PC-9 (cell line): ENCODE measurements at regions not wholly inside any gene's neighbourhood (a gene's known extent, or its start where the extent isn't known, plus 50 kb on each side); places are given as distances from the start of the nearest gene placed in this dataset.
A peak's percentile ranks its signal among the peaks of the same experiment; 100 is the strongest.

Source experiments
- BruUV-seq: library from RNA; stranded (reverse); fragments of 400-500 nt; replicated peaks from 2 replicates; lab custom pipeline; 2021; lab: Mats Ljungman, UMichigan
- CTCF ChIA-PET: fragments of 300-600 bp; sonication (Branson Sonifier 250); formaldehyde crosslinking; loops from one replicate; lab custom pipeline; 2022; ENCODE audit warnings: antibody characterized with exemption; lab: Charles Lee
- POLR2A ChIA-PET: fragments of 300-600 bp; sonication (Branson Sonifier 250); formaldehyde crosslinking; loops from one replicate; lab custom pipeline; 2022; ENCODE audit warnings: antibody characterized with exemption; ENCODE audit not compliant: unreplicated experiment; lab: Charles Lee
- DNase-seq, 2 experiments: peaks; one replicate each; pipeline versions ENCODE4 v3.0.0 to v3.0.0-alpha.2; 2015 to 2022; ENCODE audit warnings: mixed read lengths in 1 of 2
- H2AFZ ChIP-seq: fragments of 200-600 bp; sonication (generic); 2 replicates; pipeline ENCODE4 v1.8.1; 2017; ENCODE audit warnings: antibody characterized with exemption
- H3F3A ChIP-seq: fragments of 200-600 bp; sonication (generic); 2 replicates; pipeline ENCODE4 v1.8.1; 2017; ENCODE audit warnings: antibody characterized with exemption, mild to moderate bottlenecking, low read depth; ENCODE audit not compliant: insufficient read depth
- H3K27ac ChIP-seq: fragments of 200-600 bp; sonication (generic); 2 replicates; pipeline ENCODE4 v1.6.1; 2016; ENCODE audit warnings: mixed run types
- H3K27me3 ChIP-seq: fragments of 200-600 bp; sonication (generic); 2 replicates; pipeline ENCODE4 v1.6.1; 2016; ENCODE audit warnings: low read depth, mixed run types; ENCODE audit not compliant: insufficient read depth
- H3K36me3 ChIP-seq: fragments of 200-600 bp; sonication (generic); 2 replicates; pipeline ENCODE4 v1.6.1; 2016; ENCODE audit warnings: low read depth, mixed run types
- H3K4me1 ChIP-seq: fragments of 200-600 bp; sonication (generic); replicated peaks from 2 replicates; pipeline ENCODE4 v1.6.1; 2016; ENCODE audit warnings: mixed run types; ENCODE audit not compliant: insufficient read depth
- H3K4me2 ChIP-seq: fragments of 200-600 bp; sonication (generic); 2 replicates; pipeline ENCODE4 v1.6.1; 2017; ENCODE audit warnings: mixed run types
- H3K4me3 ChIP-seq: fragments of 200-600 bp; sonication (generic); 2 replicates; pipeline ENCODE4 v1.6.1; 2016; ENCODE audit warnings: mixed run types
- H3K79me2 ChIP-seq: fragments of 200-600 bp; sonication (generic); 2 replicates; pipeline ENCODE4 v1.6.1; 2017; ENCODE audit warnings: low read depth, mixed run types
- H3K9me2 ChIP-seq: fragments of 200-600 bp; sonication (generic); 2 replicates; pipeline ENCODE4 v1.8.1; 2017; ENCODE audit warnings: mild to moderate bottlenecking; ENCODE audit not compliant: insufficient read depth
- H3K9me3 ChIP-seq: fragments of 200-600 bp; sonication (generic); 2 replicates; pipeline ENCODE4 v1.8.1; 2016; ENCODE audit warnings: low read depth; ENCODE audit not compliant: insufficient read depth
- H4K20me1 ChIP-seq: fragments of 200-600 bp; sonication (generic); 2 replicates; pipeline ENCODE4 v1.8.1; 2017; ENCODE audit not compliant: insufficient read depth
- EZH2 ChIP-seq: fragments of 200-600 bp; sonication (generic); IDR thresholded peaks from 2 replicates; pipeline ENCODE4 v1.8.0; 2017; ENCODE audit warnings: antibody characterized with exemption, low read depth
- intact Hi-C: fragments of 100-400 bp; cut with micrococcal nuclease; formaldehyde crosslinking; loops from one replicate; pipeline ENCODE4 v1.10.0; 2022; ENCODE audit not compliant: unreplicated experiment
- TF ChIP-seq, protein P1 (sequence below): fragments of 200-600 bp; sonication (generic); conservative IDR thresholded peaks from 2 replicates; pipeline ENCODE4 v1.6.1; 2017; ENCODE audit warnings: mixed run types, antibody characterized with exemption, mild to moderate bottlenecking, moderate library complexity

- no peak overlapping the region for H3K4me2 ChIP-seq
Observed at GRCh38 chr20:51860111-51860882, 58.0 kb upstream of the SALL4 start.

GRCh38 chr20:51856432-51856831 is 54.1 kb upstream of the SALL4 start:
- BruUV-seq, result no TSS peak
- H3K4me3 ChIP-seq, result no peak overlapping the region
- no peak overlapping the region for H2AFZ ChIP-seq
- intact Hi-C loops, result no loop called here
- no peak for TF ChIP-seq EZH2
- TF ChIP-seq, protein P1, sequence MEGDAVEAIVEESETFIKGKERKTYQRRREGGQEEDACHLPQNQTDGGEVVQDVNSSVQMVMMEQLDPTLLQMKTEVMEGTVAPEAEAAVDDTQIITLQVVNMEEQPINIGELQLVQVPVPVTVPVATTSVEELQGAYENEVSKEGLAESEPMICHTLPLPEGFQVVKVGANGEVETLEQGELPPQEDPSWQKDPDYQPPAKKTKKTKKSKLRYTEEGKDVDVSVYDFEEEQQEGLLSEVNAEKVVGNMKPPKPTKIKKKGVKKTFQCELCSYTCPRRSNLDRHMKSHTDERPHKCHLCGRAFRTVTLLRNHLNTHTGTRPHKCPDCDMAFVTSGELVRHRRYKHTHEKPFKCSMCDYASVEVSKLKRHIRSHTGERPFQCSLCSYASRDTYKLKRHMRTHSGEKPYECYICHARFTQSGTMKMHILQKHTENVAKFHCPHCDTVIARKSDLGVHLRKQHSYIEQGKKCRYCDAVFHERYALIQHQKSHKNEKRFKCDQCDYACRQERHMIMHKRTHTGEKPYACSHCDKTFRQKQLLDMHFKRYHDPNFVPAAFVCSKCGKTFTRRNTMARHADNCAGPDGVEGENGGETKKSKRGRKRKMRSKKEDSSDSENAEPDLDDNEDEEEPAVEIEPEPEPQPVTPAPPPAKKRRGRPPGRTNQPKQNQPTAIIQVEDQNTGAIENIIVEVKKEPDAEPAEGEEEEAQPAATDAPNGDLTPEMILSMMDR, result no peak
- H3K27ac ChIP-seq, result no peak overlapping the region
- H3K4me1 ChIP-seq, result 0 out of 2 replicates have a peak, but pooled peaks cover 8% of the 10 kb centered on the region
- no peaks in the 10 kb centered on the region for H3K79me2 ChIP-seq
- no peaks in the 10 kb centered on the region for H3K36me3 ChIP-seq
- H4K20me1 ChIP-seq, result no peaks in the 10 kb centered on the region
- peaks cover 7% of the 10 kb centered on the region; the same call in 1 of the 2 replicates for H3F3A ChIP-seq
- no peaks in the 10 kb centered on the region for H3K9me2 ChIP-seq
- no peaks in the 10 kb centered on the region for H3K9me3 ChIP-seq
- POLR2A ChIA-PET, result no interaction called here
- CTCF ChIA-PET, result no interaction called here
- H3K27me3 ChIP-seq, result no peaks in the 10 kb centered on the region
- DNase-seq, result no peak
- H3K4me2 ChIP-seq, result no peak overlapping the region

More at GRCh38 chr20:51860111-51860882, 58.0 kb upstream of the SALL4 start:
- TF ChIP-seq, protein P1, result no peak
- no peak for TF ChIP-seq EZH2
- DNase-seq, result peak in 1 of 2 experiments; percentile 56
- no peaks in the 10 kb centered on the region for H3K9me3 ChIP-seq
- intact Hi-C loops, result no loop called here
- BruUV-seq, result no TSS peak
- H3K9me2 ChIP-seq, result no peaks in the 10 kb centered on the region
- H3F3A ChIP-seq, result peaks cover 7% of the 10 kb centered on the region; the same call in 1 of the 2 replicates
- H3K4me3 ChIP-seq, result no peak overlapping the region
- ChIA-PET CTCF (no interaction called here), POLR2A (interaction anchor here (0.6 kb wide), 1 partner anchor 21 kb away, joined by 4 read pairs; no protein-coding TSS in a partner anchor)
- H2AFZ ChIP-seq, result no peak overlapping the region
- H4K20me1 ChIP-seq, result no peaks in the 10 kb centered on the region
- H3K27me3 ChIP-seq, result no peaks in the 10 kb centered on the region
- no peaks in the 10 kb centered on the region for H3K79me2 ChIP-seq
- H3K4me1 ChIP-seq, result 0 out of 2 replicates have a peak, but pooled peaks cover 8% of the 10 kb centered on the region
- no peak overlapping the region for H3K27ac ChIP-seq
- no peaks in the 10 kb centered on the region for H3K36me3 ChIP-seq

GRCh38 chr20:51854921-51855320 is 52.6 kb upstream of the SALL4 start:
- Histone ChIP-seq H4K20me1 (no peaks in the 10 kb centered on the region), H3K36me3 (no peaks in the 10 kb centered on the region), H3K4me2 (no peak overlapping the region), H3K9me2 (no peaks in the 10 kb centered on the region), H3K79me2 (no peaks in the 10 kb centered on the region), H3K9me3 (no peaks in the 10 kb centered on the region), H3F3A (no peaks in the 10 kb centered on the region; the same call in 1 of the 2 replicates), H3K27ac (no peak overlapping the region), H2AFZ (no peak overlapping the region), H3K4me3 (no peak overlapping the region), H3K4me1 (0 out of 2 replicates have a peak, but pooled peaks cover under 1% of the 10 kb centered on the region), H3K27me3 (no peaks in the 10 kb centered on the region)
- CTCF ChIA-PET, result no interaction called here
- BruUV-seq, result no TSS peak
- POLR2A ChIA-PET, result no interaction called here
- peak in 1 of 2 experiments; percentile 50 for DNase-seq
- intact Hi-C loops, result no loop called here
- TF ChIP-seq, protein P1, result no peak
- no peak for TF ChIP-seq EZH2
